CD4-positive, alpha-beta T cell treated with Interleukin-1 beta for 1 hour (primary cell): ENCODE measurements at regions not wholly inside any gene's neighbourhood (a gene's known extent, or its start where the extent isn't known, plus 50 kb on each side); places are given as distances from the start of the nearest gene placed in this dataset.

Source experiments
- DNase-seq, 2 donors: peaks; one replicate each; pipeline ENCODE4 v3.0.0-alpha.2; 2020 to 2022

DNA sequence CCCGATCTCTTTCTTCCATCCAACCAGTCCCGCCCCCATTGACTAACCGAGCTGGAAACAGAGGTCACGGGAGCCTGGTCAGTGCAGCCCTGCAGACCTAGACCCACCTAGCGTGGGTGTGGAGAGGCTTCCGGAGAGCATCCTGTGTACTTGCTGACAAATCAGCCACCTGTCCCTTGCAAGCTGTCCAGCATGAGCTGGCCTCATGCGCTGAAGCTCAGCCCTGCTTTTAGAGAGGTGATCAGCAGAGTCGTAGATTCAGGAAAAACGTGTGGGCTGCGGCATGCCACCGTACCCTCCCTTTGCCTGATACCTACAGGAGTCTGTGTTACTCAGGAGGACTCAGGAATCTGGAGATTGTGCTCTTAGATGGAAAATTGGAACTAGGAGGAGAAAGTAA is 80.3 kb upstream of the UQCRFS1 start:
- DNase-seq: no peak

DNA sequence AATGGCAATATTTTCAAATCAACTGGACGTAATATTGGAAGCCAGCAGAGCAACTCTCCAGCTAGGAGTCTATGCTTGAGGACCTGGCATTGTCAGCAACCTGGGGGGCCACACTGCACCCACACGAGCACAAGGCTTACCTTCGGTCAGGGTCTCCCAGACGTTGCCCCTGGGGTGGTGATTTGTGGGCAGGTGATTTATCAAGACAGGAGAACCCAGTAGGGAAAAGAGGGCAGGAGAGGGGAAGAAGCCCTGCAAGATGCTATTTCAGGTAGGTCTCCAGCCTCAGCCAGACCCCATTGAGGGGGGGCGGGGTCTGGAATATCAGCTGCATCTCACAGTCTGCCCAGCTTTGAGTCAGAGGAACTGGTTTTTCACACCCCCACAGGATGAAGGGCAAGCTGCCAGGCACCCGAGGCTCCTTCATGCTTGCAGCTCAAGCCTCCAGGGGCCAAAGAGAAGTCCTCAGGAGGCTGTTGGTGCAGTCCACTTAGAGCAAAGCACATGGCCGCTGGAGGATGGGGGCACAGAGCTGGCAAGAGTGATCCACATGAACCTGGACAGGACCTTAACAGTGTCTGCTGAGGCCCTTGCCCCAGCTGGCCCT is 80.9 kb upstream of the UQCRFS1 start:
- no peak for DNase-seq

DNA sequence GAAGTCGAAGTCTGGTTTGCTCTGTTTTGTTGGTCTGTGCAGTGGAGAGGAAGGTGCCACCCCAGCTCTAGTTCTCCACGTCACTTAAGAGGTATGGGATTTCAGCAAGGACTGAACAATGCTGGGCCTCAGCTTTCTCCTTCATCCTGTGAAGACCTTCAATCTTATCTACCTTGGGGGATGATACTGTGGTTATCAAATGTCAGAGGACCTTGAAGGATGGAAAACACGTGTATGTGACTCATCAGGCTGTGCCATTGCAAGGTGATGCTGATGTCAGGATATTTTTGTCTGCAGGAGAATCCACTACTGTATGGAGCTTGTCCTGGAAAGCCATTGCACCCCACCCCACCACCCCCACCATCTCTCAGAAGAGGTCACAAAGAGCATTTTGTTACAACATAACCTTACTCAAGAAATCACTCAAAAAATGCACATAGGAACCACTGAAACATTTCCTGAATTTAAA is 81.4 kb upstream of the UQCRFS1 start:
- no peak for DNase-seq

DNA sequence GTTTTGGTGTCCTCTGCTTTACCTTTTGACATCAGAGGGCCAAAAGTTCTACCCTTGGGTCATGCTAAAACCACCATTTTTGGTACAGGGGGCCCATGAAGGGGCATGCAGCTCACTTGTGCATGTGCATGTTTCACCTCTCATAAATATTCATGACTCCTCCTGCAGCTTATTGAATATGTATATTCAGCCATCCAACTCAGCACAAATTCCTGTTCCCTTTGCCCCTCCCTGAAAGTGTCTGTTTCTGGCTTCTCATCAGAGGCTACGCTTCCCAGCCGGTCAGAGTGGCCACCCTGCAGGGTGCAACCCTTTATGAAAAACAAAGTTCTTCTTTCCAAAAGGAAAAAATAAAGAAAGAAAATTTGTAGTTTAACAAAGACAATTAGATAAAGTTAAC is 82.3 kb upstream of the UQCRFS1 start:
- no peak for DNase-seq

DNA sequence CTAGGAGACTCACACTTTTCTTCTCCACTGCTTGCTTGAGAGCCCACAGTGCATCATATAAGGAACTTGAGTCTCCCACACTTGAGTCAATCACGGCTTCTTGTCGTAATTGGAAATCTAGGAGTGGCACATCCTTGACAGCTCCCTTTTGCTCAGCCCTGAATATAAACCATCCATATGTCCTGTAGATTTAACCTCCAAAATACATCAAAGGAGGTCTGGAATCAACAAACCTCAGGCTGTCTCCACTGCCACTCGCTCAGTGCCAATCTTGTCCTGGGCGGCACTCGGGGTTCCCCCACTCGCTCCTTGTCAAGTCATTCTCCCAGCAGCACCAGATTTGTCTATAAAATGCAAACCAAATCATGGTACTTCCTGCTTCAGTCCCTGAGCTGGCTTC is 84.4 kb upstream of the UQCRFS1 start:
- no peak for DNase-seq

DNA sequence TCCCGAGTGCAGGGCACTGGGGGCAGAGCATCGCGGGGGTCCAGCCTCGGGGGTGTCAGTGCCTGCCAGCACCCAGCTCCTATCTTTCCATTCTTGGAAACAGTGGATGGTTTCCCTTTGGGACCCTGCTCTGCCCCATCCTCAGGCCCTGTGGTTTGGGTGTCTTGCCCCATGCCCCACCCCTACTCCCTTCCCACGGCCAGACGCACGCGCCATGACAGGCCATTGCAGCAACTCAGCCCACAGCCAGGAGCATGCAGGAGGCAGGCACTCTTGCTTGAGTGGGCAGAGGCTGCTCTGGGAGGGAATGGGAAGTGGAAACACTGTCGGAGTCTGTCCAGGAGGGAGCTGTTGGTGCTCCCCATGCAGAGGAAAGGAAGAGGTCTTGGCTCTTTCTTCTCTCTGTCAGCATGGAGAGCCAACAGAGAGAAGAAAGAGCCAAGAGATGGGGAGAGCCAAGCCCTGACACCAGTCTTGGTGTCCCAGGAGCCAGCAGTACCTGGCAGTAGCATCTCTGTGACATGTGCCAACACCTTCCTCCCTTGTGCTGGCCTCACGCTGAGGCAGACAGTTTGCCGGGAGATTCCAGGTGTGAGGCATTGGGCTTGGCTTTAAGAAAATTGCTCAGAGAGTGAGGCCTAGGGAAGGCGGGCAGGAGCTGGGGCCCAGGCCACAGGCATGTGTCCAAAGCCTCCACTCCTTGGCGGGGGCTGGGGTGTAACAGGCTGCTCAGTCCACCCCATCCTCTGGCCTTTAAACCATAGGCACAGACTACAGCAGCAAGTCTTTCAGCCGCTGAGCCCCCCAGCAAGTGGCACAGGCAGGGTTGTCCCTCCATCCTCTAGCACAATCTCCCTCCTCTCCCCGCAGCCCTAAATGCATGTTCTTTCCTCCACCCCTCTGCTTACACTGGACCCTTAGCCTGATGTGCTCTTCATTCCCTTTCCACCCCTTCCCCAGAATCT is 86.7 kb upstream of the UQCRFS1 start:
- no peak for DNase-seq

DNA sequence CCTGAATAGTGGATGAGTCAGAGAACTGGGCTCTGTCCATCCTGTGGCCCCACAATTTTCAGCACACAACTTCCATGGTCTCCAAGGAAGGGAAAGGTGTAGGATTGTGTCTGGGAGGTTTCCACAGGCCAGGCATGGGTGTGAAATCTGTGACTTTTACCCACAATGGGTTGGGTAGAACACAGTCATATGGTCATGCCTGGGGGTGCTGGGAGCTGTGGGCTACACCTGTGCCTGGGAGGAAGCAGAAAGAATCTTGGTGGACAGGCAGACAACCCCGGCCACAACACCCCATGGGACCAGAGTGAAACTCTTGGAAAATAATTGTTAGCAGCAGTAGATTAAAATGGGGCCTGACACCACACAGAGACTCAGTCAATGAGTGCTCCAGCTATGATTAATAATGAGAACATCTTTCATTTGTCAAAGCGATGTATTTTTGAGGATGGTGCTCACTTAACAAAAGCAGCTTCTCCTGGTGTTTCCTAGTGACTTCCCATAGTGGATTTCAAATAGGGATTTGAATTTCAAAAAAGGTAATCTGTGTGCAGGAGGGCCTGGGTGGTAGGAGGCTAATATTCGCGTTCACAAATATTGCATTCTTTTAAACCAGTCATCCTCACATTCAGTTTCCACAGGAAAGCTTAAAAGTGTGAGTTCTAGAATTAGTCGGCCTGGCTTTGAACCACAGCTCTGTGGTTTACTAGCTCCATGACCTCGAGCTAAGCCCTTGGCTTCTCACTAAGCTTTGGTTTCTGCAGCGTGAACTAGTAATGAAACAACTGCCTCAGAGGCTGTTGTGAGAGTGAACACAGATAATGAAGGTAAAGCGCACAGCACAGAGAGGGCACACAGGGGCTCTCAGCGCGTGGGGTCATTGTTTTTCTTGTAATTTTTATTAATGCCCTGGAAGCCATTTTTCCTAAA is 89.3 kb upstream of the UQCRFS1 start:
- DNase-seq: peak in 1 of 2 donors; percentile 3

DNA sequence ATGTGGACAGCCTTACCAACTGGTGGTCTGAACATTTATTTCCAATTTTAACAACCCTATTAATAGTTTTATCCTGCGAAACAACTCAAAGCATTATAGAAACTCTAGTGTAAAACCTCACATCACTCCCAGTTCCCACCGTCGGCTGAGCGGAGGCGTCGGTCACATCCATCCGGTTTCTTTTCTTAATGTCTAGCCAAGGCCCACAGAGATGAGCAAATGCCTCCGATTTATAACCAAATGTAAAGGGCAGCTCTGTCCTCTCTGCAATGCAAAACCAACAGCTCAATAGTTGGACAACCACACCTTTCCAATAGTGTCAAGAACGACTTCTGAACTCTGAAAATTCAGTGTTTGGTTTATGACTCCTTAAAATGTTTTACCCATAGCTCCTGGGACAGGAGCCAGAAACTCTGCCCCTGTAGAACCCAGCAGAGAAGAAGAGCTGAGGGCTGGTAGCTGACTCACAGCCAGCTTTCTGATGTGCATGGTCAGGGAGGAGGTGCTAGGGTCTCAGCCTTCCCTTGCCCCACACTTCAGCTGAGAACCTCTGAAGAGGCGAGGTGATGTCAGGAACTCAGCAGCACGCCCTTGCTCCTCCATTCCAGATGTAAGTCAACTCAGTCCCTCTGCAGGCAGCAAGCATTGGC is 90.2 kb upstream of the UQCRFS1 start:
- DNase-seq: no peak

DNA sequence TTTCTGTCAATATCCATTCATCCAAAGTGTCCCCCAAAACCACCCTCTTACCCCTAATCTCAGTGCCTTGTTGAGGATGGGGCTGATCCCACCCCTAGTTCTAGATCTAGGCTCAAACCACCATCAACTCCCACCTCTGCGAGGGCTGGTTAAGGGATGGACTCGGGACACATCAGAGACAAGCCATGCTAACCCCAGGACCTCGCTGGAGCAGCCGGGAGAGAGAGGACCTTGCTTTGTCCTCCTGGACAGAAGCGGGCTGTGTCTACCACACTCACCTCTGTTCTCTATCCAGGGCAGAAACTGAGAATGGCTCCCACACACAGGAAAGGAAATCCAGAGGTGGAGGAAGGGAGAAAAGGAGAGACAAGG is 90.8 kb upstream of the UQCRFS1 start:
- DNase-seq: no peak

DNA sequence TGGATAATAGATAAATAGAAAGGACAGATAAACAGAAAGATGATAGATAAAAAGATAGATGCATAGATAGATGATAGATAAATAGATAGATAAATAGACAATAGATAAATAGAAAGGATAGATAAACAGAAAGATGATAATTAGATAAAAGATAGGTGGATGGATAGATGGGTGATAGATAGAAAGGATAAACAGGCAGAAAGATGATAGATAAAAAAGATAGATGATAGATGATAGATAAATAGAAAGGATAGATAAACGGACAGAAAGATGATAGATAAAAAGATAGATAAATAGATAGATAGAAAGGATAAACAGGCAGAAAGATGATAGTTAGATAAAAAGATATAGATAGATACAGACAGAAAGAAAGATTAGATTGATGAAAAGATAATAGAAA is 92.3 kb upstream of the UQCRFS1 start:
- DNase-seq: no peak

DNA sequence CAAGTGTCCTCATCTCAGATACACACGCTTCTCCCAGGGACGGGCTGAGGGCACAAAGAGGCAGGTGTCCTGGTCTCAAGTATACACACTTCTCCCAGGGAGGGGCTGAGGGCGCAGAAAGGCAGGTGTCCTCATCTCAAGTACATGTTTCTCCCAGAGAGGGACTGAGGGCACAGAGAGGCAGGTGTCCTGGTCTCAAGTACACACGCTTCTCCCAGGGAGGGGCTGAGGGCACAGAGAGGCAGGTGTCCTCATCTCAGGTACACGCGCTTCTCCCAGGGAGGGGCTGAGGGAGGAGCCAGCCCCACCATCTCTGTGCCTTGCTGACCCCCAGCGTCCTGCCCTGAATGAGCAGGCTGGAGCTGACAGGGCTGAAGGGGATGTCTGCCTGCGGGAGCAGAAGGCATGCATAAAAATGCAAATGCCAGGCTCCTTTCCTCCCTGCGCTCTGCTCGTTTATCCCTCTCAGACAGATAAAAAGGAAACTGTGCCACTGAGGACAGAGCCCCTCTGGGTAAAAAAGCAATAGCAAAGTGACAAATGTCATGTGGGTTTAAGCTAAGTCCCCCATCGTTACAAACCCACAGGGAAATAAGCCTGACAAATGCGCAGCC is 96.1 kb upstream of the UQCRFS1 start:
- no peak for DNase-seq

DNA sequence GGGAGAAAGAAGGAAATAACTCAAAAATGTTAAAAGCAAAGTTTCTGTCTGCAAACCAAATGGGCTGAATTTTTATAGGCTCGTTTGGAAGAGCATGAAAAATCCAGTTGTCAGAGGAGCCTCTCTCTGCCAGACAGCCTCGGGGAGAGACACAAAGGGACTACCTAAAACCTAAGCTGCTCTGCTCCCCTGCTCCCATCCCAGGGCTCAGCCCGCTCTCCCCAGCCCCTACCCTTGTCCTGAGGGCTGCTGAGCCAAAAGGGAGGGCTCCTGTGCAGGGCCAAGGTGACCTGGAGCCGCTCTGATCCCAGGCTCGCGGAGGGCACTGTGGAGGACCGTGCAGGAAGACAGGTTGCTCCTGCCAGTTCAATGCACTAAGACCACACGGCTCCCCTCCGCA is 96.7 kb upstream of the UQCRFS1 start:
- no peak for DNase-seq

DNA sequence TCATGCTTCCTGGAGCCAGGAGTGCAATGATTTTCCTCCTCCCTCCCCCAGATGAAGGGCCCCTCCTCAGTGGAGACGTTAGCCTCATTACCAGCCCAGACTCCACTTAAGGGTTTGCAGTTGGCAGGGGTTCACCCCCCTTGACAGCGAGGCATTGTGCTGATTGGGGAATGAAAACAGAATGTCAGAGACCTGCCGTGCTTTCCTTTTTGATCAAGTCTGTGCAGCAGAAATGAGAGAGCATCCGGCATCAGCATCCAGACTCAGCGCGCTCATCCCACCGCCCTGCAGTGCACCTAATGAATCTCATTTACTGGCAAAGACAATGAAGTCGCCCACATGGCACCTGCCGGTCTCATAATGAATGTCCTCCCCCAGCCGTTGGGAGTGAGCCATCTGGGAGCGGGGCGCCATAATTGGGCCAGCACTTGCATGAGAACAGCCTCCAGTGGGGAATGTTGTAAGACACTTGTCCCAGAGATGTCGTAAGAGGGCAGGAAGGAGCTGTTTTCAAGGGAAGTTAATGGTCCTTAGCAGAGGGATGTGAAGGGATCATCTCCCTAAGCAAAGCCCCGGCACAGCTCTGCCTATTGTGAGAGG is 98.3 kb upstream of the UQCRFS1 start:
- no peak for DNase-seq

DNA sequence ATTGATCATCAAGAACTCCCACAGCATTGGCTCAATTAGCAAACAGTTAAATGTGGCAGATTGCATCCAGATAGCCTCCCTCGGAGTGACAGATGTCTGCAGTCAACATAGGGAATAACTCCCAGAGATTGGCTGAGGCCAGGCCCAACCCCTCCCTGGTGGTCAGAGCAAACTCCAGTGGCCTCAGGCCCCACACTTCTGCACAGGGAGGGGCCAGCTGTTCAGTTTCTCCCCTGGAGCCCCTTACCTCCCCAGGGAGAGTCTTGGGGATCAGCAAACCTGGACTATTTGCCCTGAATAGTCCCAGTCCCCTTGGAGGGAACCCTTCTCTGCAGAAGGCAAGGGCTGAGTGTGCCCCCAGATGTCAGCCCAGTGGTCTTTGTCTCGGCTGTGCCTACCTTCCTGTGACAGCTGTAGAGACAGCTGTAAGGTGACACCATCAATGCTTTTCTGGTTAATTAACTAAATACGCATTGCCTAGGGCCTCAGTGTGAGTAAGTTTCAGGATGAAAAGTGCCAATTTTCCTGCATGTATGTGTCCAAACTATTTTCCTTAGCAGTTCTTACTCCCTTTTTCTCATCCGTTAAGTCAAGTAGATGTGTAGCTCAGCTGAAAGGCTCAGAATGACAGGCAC is 102.7 kb upstream of the UQCRFS1 start:
- no peak for DNase-seq

DNA sequence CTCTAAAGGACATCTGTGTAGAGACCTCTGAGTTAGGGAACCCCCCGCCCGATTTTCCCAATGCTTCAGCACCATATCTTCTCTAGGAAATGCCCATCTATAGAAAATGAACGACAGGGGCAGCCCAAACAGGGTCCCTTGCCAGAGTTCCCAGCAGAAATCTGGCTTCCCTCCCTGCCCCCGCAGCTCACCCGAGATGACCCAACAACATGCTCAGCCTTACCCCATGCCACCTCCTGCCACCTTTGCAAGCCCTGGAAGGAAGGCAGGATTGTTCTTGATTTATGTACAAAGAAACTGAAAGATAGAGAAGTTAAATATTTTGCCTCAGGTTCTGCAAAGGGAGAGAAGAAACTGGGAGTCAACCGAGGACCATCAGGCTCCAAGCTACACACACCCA is 105.6 kb upstream of the UQCRFS1 start:
- no peak for DNase-seq

DNA sequence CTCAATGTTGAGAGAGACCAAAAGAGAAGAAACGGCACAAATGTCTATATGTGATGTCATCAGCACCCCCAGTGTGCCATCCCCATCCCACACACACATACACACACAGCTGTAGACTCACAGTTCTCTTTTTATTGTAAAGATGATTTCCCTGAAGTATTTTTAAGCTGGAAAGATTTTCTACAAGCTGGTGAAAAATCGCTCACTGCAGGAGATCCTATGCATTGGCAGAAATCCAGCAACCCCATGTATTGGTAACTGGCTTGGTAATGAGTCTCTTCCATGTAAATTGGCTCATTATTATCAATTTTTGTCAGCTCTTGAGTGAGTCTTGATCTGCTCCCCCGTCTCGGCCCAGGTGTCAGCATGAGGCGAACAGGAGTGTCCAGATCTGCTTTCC is 107.1 kb upstream of the UQCRFS1 start:
- no peak for DNase-seq

DNA sequence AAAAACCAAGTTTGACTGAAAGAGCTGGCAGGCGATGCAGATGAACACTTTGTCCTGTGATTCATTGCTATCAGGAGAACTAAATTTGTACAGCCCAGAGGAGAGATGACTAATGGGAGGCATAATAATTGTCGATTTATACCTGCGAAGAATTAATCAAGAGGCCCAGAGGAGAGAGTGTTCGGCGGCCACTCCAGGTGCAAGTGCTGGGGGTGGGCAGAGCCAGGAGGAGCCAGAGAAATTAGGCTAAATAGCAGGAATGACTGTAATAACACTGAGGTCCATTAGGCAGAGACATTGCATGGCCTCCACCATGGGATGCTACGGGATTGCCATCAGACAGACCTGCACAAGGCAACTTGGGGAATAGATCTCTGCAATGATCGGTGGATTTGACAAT is 107.7 kb upstream of the UQCRFS1 start:
- DNase-seq: no peak

DNA sequence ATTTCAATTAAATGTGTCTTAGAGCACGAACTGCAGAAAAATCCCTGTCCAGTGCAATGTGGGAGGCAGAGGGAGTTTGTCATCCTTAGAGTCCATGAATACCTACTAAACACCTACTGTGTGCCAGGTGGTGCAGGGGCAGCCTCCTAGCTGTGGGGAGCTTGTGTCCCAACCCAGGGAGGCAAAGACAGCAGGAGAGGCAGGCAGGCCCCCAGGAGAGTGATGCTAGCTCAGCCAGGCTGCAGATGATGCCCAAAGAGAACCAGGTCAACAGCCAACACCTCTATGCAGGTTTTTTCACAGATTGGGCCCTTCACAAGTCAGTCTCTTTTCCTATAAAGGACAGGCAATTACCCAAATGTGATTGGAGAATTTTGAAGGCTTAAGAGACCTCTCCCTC is 108.2 kb upstream of the UQCRFS1 start:
- DNase-seq: no peak

DNA sequence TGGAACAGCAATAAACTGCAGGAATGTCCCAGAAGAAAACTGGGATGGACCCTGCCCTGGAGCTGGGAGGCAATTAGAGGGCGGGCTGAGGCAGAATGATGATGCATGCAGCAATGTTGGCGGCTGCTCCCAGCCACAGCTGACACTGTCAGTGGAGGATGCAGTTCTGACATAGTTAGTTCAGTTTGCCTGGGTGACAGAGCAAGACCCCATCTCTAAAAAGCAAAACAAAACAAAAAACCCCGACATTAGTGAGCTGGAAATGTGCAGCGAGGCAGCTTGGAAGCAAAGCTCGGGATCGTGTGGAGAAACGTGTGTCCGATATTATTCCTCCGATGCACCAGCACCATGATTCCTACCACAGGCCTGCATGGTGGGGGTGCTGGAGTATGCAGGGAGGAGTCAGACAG is 110.1 kb upstream of the UQCRFS1 start:
- no peak for DNase-seq

DNA sequence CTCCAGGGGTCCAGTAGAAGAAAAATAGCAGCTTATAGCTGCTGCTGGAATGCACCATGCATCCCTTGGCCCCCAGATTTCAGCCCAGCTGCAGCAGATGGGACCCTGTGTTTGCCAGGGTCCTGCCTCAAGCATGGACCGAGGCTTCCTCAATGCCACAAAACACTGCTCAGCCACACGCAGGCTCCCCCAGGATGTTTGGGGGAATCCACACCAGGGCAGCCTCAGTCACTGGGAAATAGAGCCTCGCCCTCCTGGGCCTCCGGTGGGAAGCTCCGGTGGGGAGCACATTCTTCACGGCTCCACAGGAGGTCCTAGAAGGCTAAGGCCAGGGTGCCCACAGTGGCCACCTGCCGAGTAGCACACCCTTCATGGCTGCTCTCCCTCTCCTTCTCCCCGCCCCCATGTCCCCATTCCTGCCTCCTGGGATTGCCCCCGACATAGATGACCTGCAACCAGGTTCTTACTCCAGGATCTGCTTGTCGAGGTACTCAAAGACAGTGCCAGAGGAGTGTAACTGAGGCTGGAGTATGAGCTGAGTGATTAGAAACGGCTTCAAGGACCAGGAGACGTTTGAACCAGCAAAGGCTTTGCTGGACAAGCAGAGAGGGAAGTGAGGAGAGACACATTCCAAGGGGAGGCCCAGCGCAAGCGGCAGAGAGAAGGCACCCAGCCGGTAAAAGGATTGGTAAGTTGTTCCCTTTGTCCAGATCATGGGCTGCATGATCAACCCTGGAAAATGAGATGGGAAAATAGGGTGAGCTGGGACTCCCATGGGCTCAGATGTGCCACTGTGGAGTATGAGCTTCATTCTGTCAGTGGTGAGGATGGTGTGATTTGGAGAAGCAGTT is 110.7 kb upstream of the UQCRFS1 start:
- no peak for DNase-seq
